ENCODE measurements at regions not wholly inside any gene's neighbourhood (a gene's known extent, or its start where the extent isn't known, plus 50 kb on each side); places are given as distances from the start of the nearest gene placed in this dataset.

DNA sequence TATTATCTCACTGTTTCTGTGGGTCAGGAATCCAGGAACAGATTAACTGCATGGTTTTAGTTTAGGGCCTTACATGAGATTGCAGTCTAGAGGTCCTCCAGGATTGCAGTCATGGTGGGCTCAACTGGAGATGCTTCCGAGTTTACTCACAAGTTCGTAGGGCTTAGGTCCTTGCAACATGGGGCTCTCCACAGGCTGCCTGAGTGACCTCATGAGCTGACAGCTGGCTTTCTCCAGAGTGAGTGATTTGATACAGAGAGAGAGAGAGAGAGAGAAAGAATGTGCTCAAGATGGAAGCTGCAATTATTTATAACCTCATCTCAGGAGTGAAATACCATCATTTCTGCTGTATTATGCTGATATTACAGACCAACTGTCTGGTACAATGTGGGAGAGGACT is 168.9 kb downstream of the GPAT3 start:
- ChIA-PET CTCF (interaction anchor here (1.0 to 1.7 kb wide), 2 partner anchors 65 to 800 kb away, joined by 5 to 6 read pairs; no protein-coding TSS in a partner anchor), POLR2A (no interaction called here)
- no peak for DNase-seq (ENCODE audit: unreplicated experiment)
- H3K9me3 Mint-ChIP-seq (ENCODE audit: unreplicated experiment): peaks cover 9% of the 10 kb centered on the region
- H3K4me1 Mint-ChIP-seq (ENCODE audit: insufficient read depth, unreplicated experiment): no peaks in the 10 kb centered on the region
- no peaks in the 10 kb centered on the region for H3K36me3 Mint-ChIP-seq (ENCODE audit: insufficient read depth, unreplicated experiment)
- H3K27ac Mint-ChIP-seq (ENCODE audit: low read depth, unreplicated experiment): no peak overlapping the region
- BruUV-seq (replicated peaks): no TSS peak
- TF ChIP-seq, protein P1, sequence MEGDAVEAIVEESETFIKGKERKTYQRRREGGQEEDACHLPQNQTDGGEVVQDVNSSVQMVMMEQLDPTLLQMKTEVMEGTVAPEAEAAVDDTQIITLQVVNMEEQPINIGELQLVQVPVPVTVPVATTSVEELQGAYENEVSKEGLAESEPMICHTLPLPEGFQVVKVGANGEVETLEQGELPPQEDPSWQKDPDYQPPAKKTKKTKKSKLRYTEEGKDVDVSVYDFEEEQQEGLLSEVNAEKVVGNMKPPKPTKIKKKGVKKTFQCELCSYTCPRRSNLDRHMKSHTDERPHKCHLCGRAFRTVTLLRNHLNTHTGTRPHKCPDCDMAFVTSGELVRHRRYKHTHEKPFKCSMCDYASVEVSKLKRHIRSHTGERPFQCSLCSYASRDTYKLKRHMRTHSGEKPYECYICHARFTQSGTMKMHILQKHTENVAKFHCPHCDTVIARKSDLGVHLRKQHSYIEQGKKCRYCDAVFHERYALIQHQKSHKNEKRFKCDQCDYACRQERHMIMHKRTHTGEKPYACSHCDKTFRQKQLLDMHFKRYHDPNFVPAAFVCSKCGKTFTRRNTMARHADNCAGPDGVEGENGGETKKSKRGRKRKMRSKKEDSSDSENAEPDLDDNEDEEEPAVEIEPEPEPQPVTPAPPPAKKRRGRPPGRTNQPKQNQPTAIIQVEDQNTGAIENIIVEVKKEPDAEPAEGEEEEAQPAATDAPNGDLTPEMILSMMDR (IDR thresholded peaks at IDR 0.05; ENCODE audit: unreplicated experiment): no peak
- intact Hi-C loops (cut with micrococcal nuclease): no loop called here
- H3K4me3 Mint-ChIP-seq (ENCODE audit: unreplicated experiment): no peak overlapping the region
- no peaks in the 10 kb centered on the region for H3K27me3 Mint-ChIP-seq (ENCODE audit: insufficient read depth, unreplicated experiment)

DNA sequence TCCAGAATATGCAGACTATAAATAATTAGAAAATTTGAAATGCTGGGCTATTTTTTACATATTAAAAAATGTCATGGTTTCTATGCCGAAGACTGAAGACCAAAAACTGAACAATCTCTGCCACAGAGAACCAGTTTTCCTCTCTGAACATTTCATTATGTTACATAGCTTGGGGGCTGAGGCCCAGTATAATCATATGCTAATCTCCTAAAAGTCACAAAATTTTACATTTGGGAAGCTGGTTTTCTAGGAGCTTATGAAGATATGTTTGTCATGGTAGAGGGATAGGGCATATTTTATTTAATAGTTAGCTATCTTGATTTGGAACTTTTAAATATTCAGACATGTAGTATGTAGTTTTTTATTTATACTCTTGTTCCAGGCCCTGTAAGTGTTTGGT is 167.8 kb downstream of the GPAT3 start:
- intact Hi-C loops (cut with micrococcal nuclease): no loop called here
- ChIA-PET CTCF (interaction anchor here (1.0 to 1.7 kb wide), 2 partner anchors 66 to 801 kb away, joined by 5 to 6 read pairs; no protein-coding TSS in a partner anchor), POLR2A (no interaction called here)
- H3K27ac Mint-ChIP-seq (ENCODE audit: low read depth, unreplicated experiment): no peak overlapping the region
- H3K36me3 Mint-ChIP-seq (ENCODE audit: insufficient read depth, unreplicated experiment): no peaks in the 10 kb centered on the region
- no peak overlapping the region for H3K4me3 Mint-ChIP-seq (ENCODE audit: unreplicated experiment)
- peaks cover 9% of the 10 kb centered on the region for H3K9me3 Mint-ChIP-seq (ENCODE audit: unreplicated experiment)
- H3K27me3 Mint-ChIP-seq (ENCODE audit: insufficient read depth, unreplicated experiment): no peaks in the 10 kb centered on the region
- no TSS peak for BruUV-seq (replicated peaks)
- H3K4me1 Mint-ChIP-seq (ENCODE audit: insufficient read depth, unreplicated experiment): no peaks in the 10 kb centered on the region
- TF ChIP-seq, protein P1 (IDR thresholded peaks at IDR 0.05; ENCODE audit: unreplicated experiment): no peak
- DNase-seq (ENCODE audit: unreplicated experiment): no peak

DNA sequence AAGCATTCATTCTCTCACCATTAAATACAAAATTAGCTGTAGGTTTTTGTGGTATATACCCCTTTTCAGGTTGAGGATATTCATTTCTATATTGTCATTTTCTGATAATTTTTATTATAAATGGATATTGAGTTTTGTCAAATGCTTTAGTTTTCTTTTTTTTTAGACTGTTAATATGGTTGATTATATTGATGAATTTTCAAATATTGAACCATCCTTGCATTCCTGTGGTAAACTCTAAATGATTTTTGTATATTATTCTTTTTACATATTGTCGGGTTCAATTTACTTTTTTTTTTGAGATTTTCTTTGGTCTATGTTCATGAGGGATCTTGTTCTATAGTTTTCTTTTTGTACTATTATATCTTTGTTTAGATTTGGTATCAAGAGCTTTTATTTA is 165.1 kb downstream of the GPAT3 start:
- TF ChIP-seq, protein P1 (IDR thresholded peaks at IDR 0.05; ENCODE audit: unreplicated experiment): no peak
- H3K36me3 Mint-ChIP-seq (ENCODE audit: insufficient read depth, unreplicated experiment): no peaks in the 10 kb centered on the region
- H3K27me3 Mint-ChIP-seq (ENCODE audit: insufficient read depth, unreplicated experiment): peaks cover 3% of the 10 kb centered on the region
- peaks cover 9% of the 10 kb centered on the region for H3K9me3 Mint-ChIP-seq (ENCODE audit: unreplicated experiment)
- H3K4me1 Mint-ChIP-seq (ENCODE audit: insufficient read depth, unreplicated experiment): no peaks in the 10 kb centered on the region
- no peak for DNase-seq (ENCODE audit: unreplicated experiment)
- no peak overlapping the region for H3K4me3 Mint-ChIP-seq (ENCODE audit: unreplicated experiment)
- POLR2A ChIA-PET: no interaction called here
- BruUV-seq (replicated peaks): no TSS peak
- H3K27ac Mint-ChIP-seq (ENCODE audit: low read depth, unreplicated experiment): no peak overlapping the region
- CTCF ChIA-PET: no interaction called here
- intact Hi-C loops (cut with micrococcal nuclease): no loop called here

DNA sequence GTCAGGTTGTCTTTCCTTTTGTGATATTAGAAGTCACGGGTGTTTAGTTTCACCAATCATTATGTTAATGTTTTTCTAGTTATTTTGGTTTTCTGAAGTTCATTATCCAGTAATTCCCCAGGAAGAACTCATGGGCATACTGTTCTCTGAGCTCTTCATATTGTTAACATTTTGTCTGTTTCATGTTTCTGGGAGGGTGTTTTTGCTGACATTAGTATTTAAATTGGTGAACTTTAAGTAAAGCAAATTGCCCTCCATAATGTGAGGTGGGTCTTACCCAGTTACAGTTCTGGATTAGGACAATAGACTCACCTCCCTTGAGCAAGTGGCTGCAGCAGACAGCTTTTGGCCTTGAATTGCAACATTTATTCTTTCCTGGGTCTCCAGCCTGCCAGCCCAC is 163.4 kb downstream of the GPAT3 start:
- TF ChIP-seq, protein P1 (IDR thresholded peaks at IDR 0.05; ENCODE audit: unreplicated experiment): no peak
- BruUV-seq (replicated peaks): no TSS peak
- Mint-ChIP-seq H3K27ac (ENCODE audit: low read depth, unreplicated experiment) (no peak overlapping the region), H3K27me3 (ENCODE audit: insufficient read depth, unreplicated experiment) (peaks cover 11% of the 10 kb centered on the region), H3K4me1 (ENCODE audit: insufficient read depth, unreplicated experiment) (no peaks in the 10 kb centered on the region), H3K36me3 (ENCODE audit: insufficient read depth, unreplicated experiment) (no peaks in the 10 kb centered on the region), H3K4me3 (ENCODE audit: unreplicated experiment) (no peak overlapping the region), H3K9me3 (ENCODE audit: unreplicated experiment) (peaks cover 9% of the 10 kb centered on the region)
- intact Hi-C loops (cut with micrococcal nuclease): no loop called here
- DNase-seq (ENCODE audit: unreplicated experiment): no peak
- CTCF ChIA-PET: no interaction called here
- POLR2A ChIA-PET: no interaction called here

Data from MCF 10A (cell line).